BLaER1 (cell line): ENCODE measurements at regions not wholly inside any gene's neighbourhood (a gene's known extent, or its start where the extent isn't known, plus 50 kb on each side); places are given as distances from the start of the nearest gene placed in this dataset.
"Not testable (repeated sequence)": the region's sequence is repeated elsewhere in the genome, so short reads cannot be mapped to it uniquely, and the experiment has no call there.

Source experiments
- H3K27ac ChIP-seq: shearing (Covaris generic); formaldehyde crosslinking; 2 replicates; pipeline ENCODE4 v1.8.1; 2022
- H3K27me3 ChIP-seq: shearing (Covaris generic); formaldehyde crosslinking; 2 replicates; pipeline ENCODE4 v1.8.1; 2022
- H3K36me3 ChIP-seq: shearing (Covaris generic); formaldehyde crosslinking; 2 replicates; pipeline ENCODE4 v1.8.1; 2022
- H3K4me1 ChIP-seq: shearing (Covaris generic); formaldehyde crosslinking; 2 replicates; pipeline ENCODE4 v1.8.1; 2022
- H3K4me2 ChIP-seq: shearing (Covaris generic); formaldehyde crosslinking; 2 replicates; pipeline ENCODE4 v1.8.1; 2022
- H3K4me3 ChIP-seq: shearing (Covaris generic); formaldehyde crosslinking; 2 replicates; pipeline ENCODE4 v1.8.1; 2022
- H3K9ac ChIP-seq: shearing (Covaris generic); formaldehyde crosslinking; 2 replicates; pipeline ENCODE4 v1.8.1; 2022
- H3K9me3 ChIP-seq: shearing (Covaris generic); formaldehyde crosslinking; 2 replicates; pipeline ENCODE4 v1.8.1; 2022
- H4K20me1 ChIP-seq: shearing (Covaris generic); formaldehyde crosslinking; 2 replicates; pipeline ENCODE4 v1.8.1; 2022
- Cebpa-rat ChIP-seq: shearing (Covaris generic); IDR thresholded peaks from 2 replicates; pipeline ENCODE4 v1.8.1; 2022

DNA sequence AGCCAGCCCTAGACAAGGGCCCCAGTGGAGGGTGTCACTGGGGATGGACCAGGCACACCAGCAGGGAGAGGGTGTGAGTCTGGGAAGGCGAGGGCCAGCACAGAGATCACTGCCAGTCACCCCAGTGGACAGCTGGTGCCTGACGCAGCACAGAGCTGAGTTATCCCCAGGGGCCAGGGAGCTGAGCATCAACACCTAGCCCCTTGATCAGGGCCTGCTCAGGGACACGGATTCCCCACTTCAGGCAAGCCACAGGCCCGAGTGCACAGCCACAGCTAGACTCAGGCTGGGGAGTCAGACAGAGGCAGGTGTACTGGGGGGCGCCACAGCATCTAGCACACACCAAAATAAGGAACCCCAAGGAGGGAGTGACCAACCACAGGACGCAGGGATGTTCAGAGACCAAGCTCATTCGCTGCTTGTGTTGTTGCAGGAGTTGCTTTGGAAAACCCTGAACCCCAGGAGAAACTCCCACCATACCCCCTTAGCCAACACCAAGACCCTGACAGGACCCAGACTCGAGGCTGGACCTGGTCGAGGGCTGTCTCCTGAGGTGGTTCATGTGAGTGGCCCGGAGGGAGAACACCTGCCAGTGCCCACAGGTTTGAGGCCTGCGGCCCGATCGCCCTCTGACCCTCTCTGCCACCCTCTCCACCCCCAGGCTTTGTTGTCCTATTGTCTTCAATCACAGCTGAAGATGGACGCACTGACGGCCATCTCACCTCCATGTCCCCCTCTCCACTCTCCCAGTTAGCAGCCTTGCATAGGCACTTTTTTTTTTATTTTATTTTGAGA, 146.8 kb downstream of the TPRA1 start:
- Histone ChIP-seq H3K9me3 (no peaks in the 10 kb centered on the region), H3K4me1 (no peaks in the 10 kb centered on the region), H3K4me2 (no peak overlapping the region), H3K9ac (no peak overlapping the region), H3K27ac (no peak overlapping the region), H3K36me3 (no peaks in the 10 kb centered on the region), H4K20me1 (no peaks in the 10 kb centered on the region), H3K4me3 (no peak overlapping the region), H3K27me3 (no peaks in the 10 kb centered on the region)
- no peak for TF ChIP-seq Cebpa-rat

DNA sequence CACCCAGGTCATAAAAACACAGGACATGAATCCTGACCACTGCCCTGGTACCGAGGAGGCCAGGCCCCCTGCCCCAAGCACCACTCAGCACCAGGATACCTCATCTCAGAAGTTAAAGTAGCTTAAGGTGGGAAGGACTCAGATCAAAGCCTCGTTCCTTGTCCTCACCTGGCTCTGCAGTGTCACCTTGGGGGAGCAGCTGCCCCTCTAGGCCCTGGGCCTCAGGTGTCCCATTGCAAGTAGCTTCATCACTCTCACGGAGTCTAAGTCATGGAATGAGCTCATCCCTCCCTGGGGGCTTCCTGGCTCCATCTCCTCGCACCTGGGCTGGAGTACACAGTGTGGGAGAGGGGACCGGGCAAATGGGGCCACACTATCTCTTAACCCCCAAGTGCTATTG, 148.0 kb downstream of the TPRA1 start:
- TF ChIP-seq Cebpa-rat = no peak

DNA sequence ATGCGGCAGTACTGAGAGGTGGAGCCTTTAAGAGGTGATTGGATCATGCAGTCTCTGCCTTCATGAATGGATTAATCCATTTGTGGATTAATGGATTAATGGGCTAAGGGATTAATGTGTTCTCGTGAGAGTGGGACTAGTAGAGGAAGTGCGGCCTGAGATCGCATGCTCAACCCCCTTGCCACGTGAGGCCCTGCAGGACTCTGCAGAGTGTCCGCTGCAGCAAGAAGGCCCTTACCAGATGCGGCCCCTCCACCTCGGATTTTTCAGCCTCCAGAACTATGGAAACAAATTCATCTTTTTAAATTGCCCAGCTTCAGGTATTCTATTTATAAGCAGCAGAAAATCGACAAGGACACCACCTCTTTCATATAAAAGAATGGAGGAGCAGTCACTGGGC, 148.8 kb downstream of the TPRA1 start:
- no peak for TF ChIP-seq Cebpa-rat
- Histone ChIP-seq H3K27me3 (no peaks in the 10 kb centered on the region), H3K9me3 (no peaks in the 10 kb centered on the region), H3K4me3 (no peak overlapping the region), H3K36me3 (no peaks in the 10 kb centered on the region), H3K9ac (no peak overlapping the region), H3K27ac (no peak overlapping the region), H3K4me2 (no peak overlapping the region), H3K4me1 (no peaks in the 10 kb centered on the region), H4K20me1 (no peaks in the 10 kb centered on the region)

More for the DNA sequence above, 148.0 kb downstream of the TPRA1 start:
- Histone ChIP-seq H3K4me1 (no peaks in the 10 kb centered on the region), H3K4me3 (no peak overlapping the region), H3K9ac (no peak overlapping the region), H4K20me1 (no peaks in the 10 kb centered on the region), H3K36me3 (no peaks in the 10 kb centered on the region), H3K27me3 (no peaks in the 10 kb centered on the region), H3K27ac (no peak overlapping the region), H3K4me2 (no peak overlapping the region), H3K9me3 (no peaks in the 10 kb centered on the region)

DNA sequence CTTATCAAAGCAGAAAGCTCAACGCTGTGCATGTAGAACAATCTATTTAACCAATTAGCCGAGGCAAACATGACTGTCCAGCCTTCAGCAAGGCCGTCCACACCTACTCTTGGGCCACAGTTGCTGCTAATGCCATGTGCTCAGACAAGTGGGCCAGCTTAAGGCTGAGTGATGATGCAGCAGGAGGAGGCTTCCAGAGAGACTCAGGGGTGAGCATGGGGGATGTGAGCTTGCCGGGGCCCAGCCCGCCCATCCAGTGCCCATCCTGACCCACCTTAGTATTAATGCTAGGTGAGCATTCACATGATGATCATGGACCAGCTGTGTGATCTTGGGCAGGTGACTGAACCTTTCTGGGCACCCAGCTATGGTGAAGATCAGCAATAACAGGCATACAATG, 150.1 kb downstream of the TPRA1 start:
- Histone ChIP-seq H3K27ac (no peak overlapping the region), H3K27me3 (no peaks in the 10 kb centered on the region), H3K36me3 (no peaks in the 10 kb centered on the region), H3K4me2 (no peak overlapping the region), H3K4me1 (no peaks in the 10 kb centered on the region), H4K20me1 (no peaks in the 10 kb centered on the region), H3K9me3 (no peaks in the 10 kb centered on the region), H3K4me3 (no peak overlapping the region), H3K9ac (no peak overlapping the region)
- no peak for TF ChIP-seq Cebpa-rat

DNA sequence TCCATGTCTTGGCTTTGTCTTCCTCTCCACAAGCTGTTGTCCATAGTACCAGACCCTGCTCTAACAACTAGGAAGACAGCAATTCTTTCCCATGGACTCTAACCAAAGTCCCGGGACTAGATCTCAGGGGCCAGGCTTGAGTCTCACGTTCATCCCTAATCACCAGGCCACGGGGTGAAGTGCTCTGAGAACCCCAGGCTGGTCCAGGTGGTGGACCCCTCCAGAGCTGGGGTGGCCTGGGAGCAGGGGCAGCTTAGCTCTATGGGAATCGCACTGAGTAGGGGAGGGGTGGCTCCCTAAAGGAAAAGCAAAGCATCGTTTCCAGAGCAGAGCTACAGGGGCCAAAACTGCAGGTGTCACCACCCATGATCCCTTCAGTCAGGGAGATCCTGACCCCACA, 150.9 kb downstream of the TPRA1 start:
- no peaks in the 10 kb centered on the region for H3K4me1 ChIP-seq
- no peaks in the 10 kb centered on the region for H3K27me3 ChIP-seq
- no peak for TF ChIP-seq Cebpa-rat
- H3K9me3 ChIP-seq = no peaks in the 10 kb centered on the region
- no peaks in the 10 kb centered on the region for H4K20me1 ChIP-seq
- no peak overlapping the region for H3K27ac ChIP-seq
- no peak overlapping the region for H3K9ac ChIP-seq
- no peaks in the 10 kb centered on the region for H3K36me3 ChIP-seq
- no peak overlapping the region for H3K4me3 ChIP-seq
- no peak overlapping the region for H3K4me2 ChIP-seq

DNA sequence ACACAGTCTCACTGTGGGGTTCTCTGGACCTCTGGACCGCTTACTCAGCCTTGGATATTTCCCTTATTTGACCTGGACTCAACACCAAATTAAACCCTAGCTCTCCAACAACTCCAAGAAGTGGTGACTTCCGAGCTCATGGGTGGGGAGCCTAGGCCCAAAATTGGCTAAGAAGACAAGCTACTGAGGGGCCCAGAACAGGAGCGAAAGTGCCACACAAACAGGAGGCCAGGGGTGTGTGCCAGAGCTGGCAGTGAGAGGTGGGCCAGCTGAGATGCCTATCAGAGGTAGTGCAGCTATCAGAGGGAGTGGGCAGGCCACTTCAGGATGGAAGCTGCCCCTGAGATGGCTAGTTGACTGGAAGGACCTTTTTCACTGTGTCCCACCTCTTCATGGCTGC, 151.1 kb upstream of the PRR20G start:
- Histone ChIP-seq H3K9me3 (no peaks in the 10 kb centered on the region), H4K20me1 (no peaks in the 10 kb centered on the region)

DNA sequence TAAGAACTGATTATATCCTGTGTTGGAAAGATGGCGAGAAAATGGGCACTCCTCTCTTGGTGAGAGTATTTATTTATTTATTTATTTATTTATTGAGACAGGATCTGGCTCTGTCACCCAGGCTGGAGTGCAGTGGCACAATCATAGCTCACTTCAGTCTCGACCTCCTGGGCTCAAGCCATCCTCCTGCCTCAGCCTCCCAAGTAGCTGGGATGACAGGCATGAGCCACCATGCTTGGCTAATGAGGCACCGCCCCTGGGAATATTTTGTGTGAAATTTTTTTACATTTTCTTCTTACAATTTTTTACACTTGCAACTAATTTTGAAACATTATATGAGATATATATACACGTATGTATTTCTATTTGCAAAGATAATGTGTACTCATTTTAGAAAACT, 150.5 kb upstream of the PRR20G start:
- H3K27ac ChIP-seq = no peak overlapping the region
- H3K9ac ChIP-seq = no peak overlapping the region
- TF ChIP-seq Cebpa-rat = no peak
- H3K4me1 ChIP-seq = no peaks in the 10 kb centered on the region
- no peak overlapping the region for H3K4me3 ChIP-seq
- H4K20me1 ChIP-seq = no peaks in the 10 kb centered on the region
- no peak overlapping the region for H3K4me2 ChIP-seq
- H3K9me3 ChIP-seq = no peaks in the 10 kb centered on the region
- H3K36me3 ChIP-seq = no peaks in the 10 kb centered on the region
- H3K27me3 ChIP-seq = no peaks in the 10 kb centered on the region

More for the DNA sequence above, 151.1 kb upstream of the PRR20G start:
- Histone ChIP-seq H3K4me3 (no peak overlapping the region), H3K4me2 (no peak overlapping the region), H3K27me3 (no peaks in the 10 kb centered on the region), H3K4me1 (no peaks in the 10 kb centered on the region), H3K9ac (no peak overlapping the region), H3K27ac (no peak overlapping the region), H3K36me3 (no peaks in the 10 kb centered on the region)
- no peak for TF ChIP-seq Cebpa-rat

DNA sequence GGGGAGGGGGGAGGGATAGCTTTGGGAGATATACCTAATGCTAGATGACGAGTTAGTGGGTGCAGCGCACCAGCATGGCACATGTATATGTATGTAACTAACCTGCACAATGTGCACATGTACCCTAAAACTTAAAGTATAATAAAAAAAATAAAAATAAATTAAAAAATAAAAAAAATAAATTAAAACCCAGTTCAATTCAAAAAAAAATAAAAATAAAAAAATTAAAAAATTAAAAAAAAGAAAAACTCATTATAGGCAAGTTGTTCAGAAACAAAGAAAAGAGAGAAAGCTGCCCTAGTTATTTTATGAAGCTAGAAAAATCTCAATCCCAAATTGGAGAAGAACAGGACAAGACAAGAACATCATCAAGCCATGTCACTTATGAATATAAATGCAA, 147.5 kb upstream of the PRR20G start:
- not testable (repeated sequence) for H3K4me1 ChIP-seq, H3K4me2 ChIP-seq, H3K27ac ChIP-seq, H3K36me3 ChIP-seq, H3K9me3 ChIP-seq, H3K27me3 ChIP-seq, H4K20me1 ChIP-seq, H3K9ac ChIP-seq, H3K4me3 ChIP-seq

DNA sequence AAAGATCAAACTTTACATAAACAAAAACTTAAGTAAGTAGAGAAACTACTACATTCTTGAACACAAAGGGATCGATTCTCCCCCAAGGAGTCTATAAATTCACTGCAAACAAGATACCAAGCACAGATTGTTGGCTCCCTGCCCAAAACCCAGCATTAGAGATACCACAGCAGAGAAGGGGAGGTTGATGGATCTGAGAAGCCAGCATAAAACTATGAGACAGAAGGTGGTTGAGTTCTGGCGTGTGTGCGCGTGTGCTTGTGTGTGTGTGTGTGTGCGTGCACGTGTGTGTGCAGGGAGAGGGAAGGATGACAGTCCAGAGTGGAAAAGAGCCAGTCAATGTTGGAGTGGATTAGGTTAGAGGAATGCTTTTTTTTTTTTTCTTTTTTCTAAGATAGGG, 143.2 kb upstream of the PRR20G start:
- Histone ChIP-seq H3K4me2 (no peak overlapping the region), H3K27ac (no peak overlapping the region), H4K20me1 (no peaks in the 10 kb centered on the region), H3K9me3 (no peaks in the 10 kb centered on the region), H3K36me3 (no peaks in the 10 kb centered on the region), H3K4me3 (no peak overlapping the region), H3K4me1 (no peaks in the 10 kb centered on the region), H3K9ac (no peak overlapping the region), H3K27me3 (no peaks in the 10 kb centered on the region)
- TF ChIP-seq Cebpa-rat = no peak

DNA sequence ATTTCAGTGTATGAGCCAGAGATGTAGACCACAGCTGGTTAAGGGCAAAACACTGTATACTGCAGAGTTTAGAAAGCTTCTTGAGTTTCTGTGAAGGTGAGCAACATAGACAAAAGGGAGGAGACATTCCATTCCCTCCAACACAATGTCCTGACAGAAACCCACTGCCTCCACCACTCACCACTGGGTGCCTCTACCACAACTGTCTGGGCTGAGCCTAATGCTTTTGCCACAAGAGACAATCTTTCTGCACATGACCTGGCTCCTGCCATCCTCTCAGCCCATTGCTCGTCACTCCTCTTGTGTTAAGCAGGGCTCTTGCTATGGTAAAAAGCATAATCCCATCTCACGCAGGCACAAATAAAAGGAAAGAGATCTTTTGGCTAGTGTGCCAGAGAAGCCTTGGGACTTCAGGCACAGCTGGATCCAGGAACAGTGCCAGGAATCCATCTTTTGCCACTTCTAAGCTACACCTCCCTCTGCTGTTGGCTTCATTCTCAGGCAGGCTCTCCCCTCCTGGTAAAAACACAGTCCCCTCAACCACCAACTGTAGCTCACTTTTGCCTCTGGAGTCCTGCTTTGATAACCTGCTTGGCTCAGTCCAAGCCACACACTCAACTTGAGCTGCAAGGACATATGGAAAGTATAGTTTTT, 140.6 kb upstream of the PRR20G start:
- Histone ChIP-seq H4K20me1 (no peaks in the 10 kb centered on the region), H3K4me3 (no peak overlapping the region), H3K9ac (no peak overlapping the region), H3K27me3 (no peaks in the 10 kb centered on the region), H3K27ac (no peak overlapping the region), H3K4me1 (no peaks in the 10 kb centered on the region), H3K36me3 (no peaks in the 10 kb centered on the region), H3K9me3 (no peaks in the 10 kb centered on the region), H3K4me2 (no peak overlapping the region)
- TF ChIP-seq Cebpa-rat = no peak
